GM23338 (cell line): ENCODE measurements at regions not wholly inside any gene's neighbourhood (a gene's known extent, or its start where the extent isn't known, plus 50 kb on each side); places are given as distances from the start of the nearest gene placed in this dataset.

Experiments
- ATAC-seq: fragments of 200-7000 bp; cut with Tn5 transposase; 3 replicates; pipeline ENCODE4 v1.9.1; 2020
- DNase-seq: peaks from one replicate; pipeline ENCODE4 v3.0.0-alpha.2; 2015; ENCODE audit warnings: low spot score
- H2AFZ ChIP-seq: fragments of 200-600 bp; sonication (generic); 2 replicates; pipeline ENCODE4 v1.8.0; 2016; ENCODE audit warnings: antibody characterized with exemption, mild to moderate bottlenecking, moderate library complexity
- H3F3A ChIP-seq: fragments of 200-600 bp; sonication (generic); replicated peaks from 2 replicates; pipeline ENCODE4 v1.8.0; 2017; ENCODE audit warnings: antibody characterized with exemption, mixed run types, low read depth
- H3K27ac ChIP-seq: fragments of 200-600 bp; sonication (generic); 2 replicates; pipeline ENCODE4 v1.6.1; 2016; ENCODE audit warnings: low read depth
- H3K27me3 ChIP-seq: fragments of 200-600 bp; sonication (generic); 2 replicates; pipeline ENCODE4 v1.8.0; 2016; ENCODE audit warnings: mild to moderate bottlenecking, mixed run types, moderate library complexity; ENCODE audit not compliant: insufficient read depth
- H3K36me3 ChIP-seq: fragments of 200-600 bp; sonication (generic); 2 replicates; pipeline ENCODE4 v1.8.0; 2016; ENCODE audit warnings: mild to moderate bottlenecking; ENCODE audit not compliant: insufficient read depth
- H3K4me1 ChIP-seq: fragments of 200-600 bp; sonication (generic); 2 replicates; pipeline ENCODE4 v1.8.0; 2016; ENCODE audit warnings: mild to moderate bottlenecking, moderate library complexity; ENCODE audit not compliant: insufficient read depth
- H3K4me2 ChIP-seq: fragments of 200-600 bp; sonication (generic); 2 replicates; pipeline ENCODE4 v1.7.1; 2017; ENCODE audit warnings: mixed run types
- H3K4me3 ChIP-seq: fragments of 200-600 bp; sonication (generic); 2 replicates; pipeline ENCODE4 v1.6.1; 2016; ENCODE audit warnings: mixed run types
- H3K79me2 ChIP-seq: fragments of 200-600 bp; sonication (generic); replicated peaks from 2 replicates; pipeline ENCODE4 v1.8.0; 2017; ENCODE audit warnings: mild to moderate bottlenecking; ENCODE audit not compliant: insufficient read depth
- H3K9me2 ChIP-seq: fragments of 200-600 bp; sonication (generic); 2 replicates; pipeline ENCODE4 v1.8.0; 2017; ENCODE audit not compliant: insufficient read depth
- H4K20me1 ChIP-seq: fragments of 200-600 bp; sonication (generic); replicated peaks from 2 replicates; pipeline ENCODE4 v1.8.0; 2017; ENCODE audit warnings: mild to moderate bottlenecking; ENCODE audit not compliant: insufficient read depth
- H3K27ac Mint-ChIP-seq: 2 replicates; pipeline ENCODE4 v1.8.0; 2020; ENCODE audit warnings: inconsistent platforms, mild to moderate bottlenecking, moderate library complexity, mixed read lengths
- H3K27me3 Mint-ChIP-seq: 3 replicates; pipeline ENCODE4 v1.8.0; 2022; ENCODE audit warnings: low read depth, mild to moderate bottlenecking, moderate library complexity, mixed read lengths, inconsistent platforms; ENCODE audit not compliant: insufficient read depth, poor library complexity
- H3K36me3 Mint-ChIP-seq: 3 replicates; pipeline ENCODE4 v1.8.0; 2021; ENCODE audit warnings: low read depth, mild to moderate bottlenecking, inconsistent platforms, moderate library complexity, mixed read lengths
- H3K4me1 Mint-ChIP-seq: 3 replicates; pipeline ENCODE4 v1.8.0; 2020; ENCODE audit warnings: mild to moderate bottlenecking, inconsistent platforms, mixed read lengths
- H3K4me3 Mint-ChIP-seq: 3 replicates; pipeline ENCODE4 v1.8.0; 2021; ENCODE audit warnings: moderate library complexity, mild to moderate bottlenecking, inconsistent platforms, mixed read lengths
- H3K9me3 Mint-ChIP-seq: 3 replicates; pipeline ENCODE4 v1.8.0; 2020; ENCODE audit warnings: moderate library complexity, mild to moderate bottlenecking, inconsistent platforms, mixed read lengths
- CREB1 ChIP-seq: fragments of 250-450 bp; sonication (Bioruptor Pico); IDR thresholded peaks from 2 replicates; pipeline ENCODE4 v1.5.0; 2020; ENCODE audit warnings: low read depth, mild to moderate bottlenecking, moderate library complexity
- CTCF ChIP-seq, 2 experiments: fragments of 200-600 bp in 1 of 2; sonication (generic) in 1 of 2; conservative IDR thresholded peaks; 2 replicates each; pipeline versions ENCODE4 v1.5.1 to v1.6.1; 2016 to 2017; ENCODE audit warnings: antibody characterized with exemption in 2 of 2, low read depth in 2 of 2, mild to moderate bottlenecking in 2 of 2, moderate library complexity in 1 of 2
- ETS1 ChIP-seq: IDR thresholded peaks from 2 replicates; pipeline ENCODE4 v1.6.1; 2016; ENCODE audit warnings: antibody characterized with exemption
- EZH2 ChIP-seq: fragments of 200-600 bp; sonication (generic); IDR thresholded peaks from one replicate; pipeline ENCODE4 v1.8.0; 2017; ENCODE audit warnings: antibody characterized with exemption, mild to moderate bottlenecking, low read depth; ENCODE audit not compliant: unreplicated experiment
- EZH2phosphoT487 ChIP-seq: fragments of 200-600 bp; sonication (generic); IDR thresholded peaks from one replicate; pipeline ENCODE4 v1.8.1; 2018; ENCODE audit warnings: antibody characterized with exemption; ENCODE audit not compliant: unreplicated experiment
- JUNB ChIP-seq: IDR thresholded peaks from one replicate; pipeline ENCODE4 v1.6.1; 2016; ENCODE audit warnings: antibody characterized with exemption; ENCODE audit not compliant: unreplicated experiment
- NANOG ChIP-seq: IDR thresholded peaks from 2 replicates; pipeline ENCODE4 v1.6.1; 2016; ENCODE audit warnings: antibody characterized with exemption, borderline replicate concordance
- POLR2AphosphoS5 ChIP-seq: IDR thresholded peaks from 2 replicates; pipeline ENCODE4 v1.6.1; 2016; ENCODE audit warnings: antibody characterized with exemption, low read depth
- REST ChIP-seq: IDR thresholded peaks from one replicate; pipeline ENCODE4 v1.6.1; 2018; ENCODE audit warnings: antibody characterized with exemption; ENCODE audit not compliant: unreplicated experiment
- STAT1 ChIP-seq: IDR thresholded peaks from one replicate; pipeline ENCODE4 v1.6.1; 2016; ENCODE audit warnings: antibody characterized with exemption; ENCODE audit not compliant: unreplicated experiment
- ZNF114 ChIP-seq: fragments of 250-450 bp; sonication (Bioruptor Pico); IDR thresholded peaks from 2 replicates; pipeline ENCODE4 v1.5.0; 2020; ENCODE audit warnings: mild to moderate bottlenecking, moderate library complexity
- ZNF331 ChIP-seq: fragments of 250-450 bp; sonication (Bioruptor Pico); IDR thresholded peaks from 2 replicates; pipeline ENCODE4 v1.5.0; 2020; ENCODE audit warnings: low read depth, mild to moderate bottlenecking, moderate library complexity
- ZNF462 ChIP-seq: fragments of 250-450 bp; sonication (Bioruptor Pico); IDR thresholded peaks from 2 replicates; pipeline ENCODE4 v1.5.0; 2020; ENCODE audit warnings: mild to moderate bottlenecking, moderate library complexity

- H3K4me2 ChIP-seq, result no peak overlapping the region
- no peak overlapping the region for H2AFZ ChIP-seq
- Mint-ChIP-seq H3K9me3 (no peaks in the 10 kb centered on the region), H3K4me3 (no peak overlapping the region), H3K27ac (no peak overlapping the region), H3K4me1 (no peaks in the 10 kb centered on the region), H3K27me3 (no peaks in the 10 kb centered on the region), H3K36me3 (no peaks in the 10 kb centered on the region)
- H3K9me2 ChIP-seq, result no peaks in the 10 kb centered on the region
- no peak for TF ChIP-seq NANOG
- no peak for TF ChIP-seq ZNF114 (CRISPR knock-in tag)
- no peak for TF ChIP-seq CTCF (conservative IDR thresholded peaks at IDR 0.05; ENCODE audit: low read depth in 2 of 2)
- TF ChIP-seq EZH2phosphoT487, result no peak
- no peak for TF ChIP-seq POLR2AphosphoS5
- no peak for TF ChIP-seq STAT1
- TF ChIP-seq ZNF462 (CRISPR knock-in tag), result no peak
- TF ChIP-seq ETS1, result no peak
- no peak for TF ChIP-seq ZNF331
- no peak for TF ChIP-seq REST
- no peak for TF ChIP-seq EZH2
- no peak for TF ChIP-seq JUNB
- no peak for TF ChIP-seq CREB1 (CRISPR knock-in tag)
- H3K36me3 ChIP-seq, result no peaks in the 10 kb centered on the region
- H4K20me1 ChIP-seq, result no peaks in the 10 kb centered on the region
- H3F3A ChIP-seq, result no peaks in the 10 kb centered on the region
- DNase-seq (no peak), ATAC-seq (no peak)
- no peaks in the 10 kb centered on the region for H3K79me2 ChIP-seq
- H3K27ac ChIP-seq, result no peak overlapping the region
- no peaks in the 10 kb centered on the region for H3K4me1 ChIP-seq
- H3K4me3 ChIP-seq, result no peak overlapping the region
- H3K27me3 ChIP-seq, result no peaks in the 10 kb centered on the region
These were observed 611.6 kb upstream of the VRK2 start for GRCh38 chr2:57434972-57435371.
